ENCODE measurements at regions not wholly inside any gene's neighbourhood (a gene's known extent, or its start where the extent isn't known, plus 50 kb on each side); places are given as distances from the start of the nearest gene placed in this dataset.

GRCh38 chr9:12628546-12628945 lies 64.6 kb upstream of the TYRP1 start:
- TF ChIP-seq CTCF (IDR thresholded peaks at IDR 0.05), result no peak
- TF ChIP-seq POLR2AphosphoS5 (IDR thresholded peaks at IDR 0.05; ENCODE audit: low read depth, low read length), result no peak
- no peak for TF ChIP-seq SIN3A (IDR thresholded peaks at IDR 0.05; ENCODE audit: borderline replicate concordance, insufficient read depth, low read depth, low read length)

Data from Panc1 (cell line).